ENCODE measurements at regions not wholly inside any gene's neighbourhood (a gene's known extent, or its start where the extent isn't known, plus 50 kb on each side); places are given as distances from the start of the nearest gene placed in this dataset.
"Not testable (repeated sequence)": the region's sequence is repeated elsewhere in the genome, so short reads cannot be mapped to it uniquely, and the experiment has no call there.

DNA sequence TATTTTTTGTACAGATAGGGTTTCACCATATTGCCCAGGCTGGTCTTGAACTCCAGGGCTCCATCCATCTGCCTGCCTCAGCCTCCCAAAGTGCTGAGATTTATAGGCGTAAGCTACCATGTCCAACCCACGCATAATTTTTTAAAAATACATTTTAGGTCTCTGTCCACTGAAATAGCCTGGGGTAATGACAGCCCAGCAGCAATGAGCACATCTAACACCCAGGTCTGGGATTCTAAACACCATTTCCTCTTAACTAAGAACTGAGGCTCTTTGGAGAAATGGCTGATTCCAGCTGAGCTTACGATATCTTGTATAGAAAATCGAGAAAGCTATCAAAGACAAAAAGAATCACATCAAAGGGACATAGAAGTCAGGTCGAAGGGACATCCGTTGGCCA is 245.3 kb downstream of the PARN start:
- Histone ChIP-seq H2AFZ (ENCODE audit: control insufficient read depth, low read length) (no peak overlapping the region), H4K20me1 (ENCODE audit: control insufficient read depth, extremely low read depth, insufficient read depth, low read length) (no peaks in the 10 kb centered on the region), H3K4me3 (ENCODE audit: control insufficient read depth in 2 of 3, extremely low read depth in 1 of 3, insufficient read depth in 2 of 3, low read depth in 1 of 3, low read length in 3 of 3) (no peak overlapping the region), H3K79me2 (ENCODE audit: control insufficient read depth, insufficient read depth, low read length) (no peaks in the 10 kb centered on the region), H3K9ac (ENCODE audit: control insufficient read depth, extremely low read depth, insufficient read depth, low read length) (no peak overlapping the region), H3K27ac (ENCODE audit: control insufficient read depth, insufficient read depth, low read length) (no peak overlapping the region), H3K4me2 (ENCODE audit: control insufficient read depth, extremely low read depth, insufficient read depth, low read depth, low read length) (no peak overlapping the region), H3K9me3 (ENCODE audit: control insufficient read depth, low read depth, low read length) (no peaks in the 10 kb centered on the region), H3K27me3 (ENCODE audit: control insufficient read depth, extremely low read depth, insufficient read depth, low read length) (no peaks in the 10 kb centered on the region), H3K36me3 (ENCODE audit: control insufficient read depth in 2 of 2, extremely low read depth in 1 of 2, insufficient read depth in 2 of 2, low read length in 2 of 2) (no peaks in the 10 kb centered on the region), H3K4me1 (ENCODE audit: control insufficient read depth, extremely low read depth, insufficient read depth, low read length) (peaks cover 8% of the 10 kb centered on the region), H3K9me1 (ENCODE audit: control insufficient read depth, extremely low read depth, insufficient read depth, low read length) (no peaks in the 10 kb centered on the region)
- TF ChIP-seq EZH2 (IDR thresholded peaks at IDR 0.05; ENCODE audit: low read length) = no peak
- TF ChIP-seq, protein P1, sequence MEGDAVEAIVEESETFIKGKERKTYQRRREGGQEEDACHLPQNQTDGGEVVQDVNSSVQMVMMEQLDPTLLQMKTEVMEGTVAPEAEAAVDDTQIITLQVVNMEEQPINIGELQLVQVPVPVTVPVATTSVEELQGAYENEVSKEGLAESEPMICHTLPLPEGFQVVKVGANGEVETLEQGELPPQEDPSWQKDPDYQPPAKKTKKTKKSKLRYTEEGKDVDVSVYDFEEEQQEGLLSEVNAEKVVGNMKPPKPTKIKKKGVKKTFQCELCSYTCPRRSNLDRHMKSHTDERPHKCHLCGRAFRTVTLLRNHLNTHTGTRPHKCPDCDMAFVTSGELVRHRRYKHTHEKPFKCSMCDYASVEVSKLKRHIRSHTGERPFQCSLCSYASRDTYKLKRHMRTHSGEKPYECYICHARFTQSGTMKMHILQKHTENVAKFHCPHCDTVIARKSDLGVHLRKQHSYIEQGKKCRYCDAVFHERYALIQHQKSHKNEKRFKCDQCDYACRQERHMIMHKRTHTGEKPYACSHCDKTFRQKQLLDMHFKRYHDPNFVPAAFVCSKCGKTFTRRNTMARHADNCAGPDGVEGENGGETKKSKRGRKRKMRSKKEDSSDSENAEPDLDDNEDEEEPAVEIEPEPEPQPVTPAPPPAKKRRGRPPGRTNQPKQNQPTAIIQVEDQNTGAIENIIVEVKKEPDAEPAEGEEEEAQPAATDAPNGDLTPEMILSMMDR (optimal IDR thresholded peaks at IDR 0.05 in 1 of 3, IDR thresholded peaks at IDR 0.05 in 1 of 3, conservative IDR thresholded peaks at IDR 0.05 in 1 of 3; ENCODE audit: extremely low read depth in 1 of 3, insufficient read depth in 2 of 3, low read length in 3 of 3) = no peak
- DNase-seq (ENCODE audit: low read depth, low spot score) (no peak), FAIRE-seq (no peak)
- dilution Hi-C loops (cut with MboI; ENCODE audit: extremely low pct_ligation_motif_present, low sequenced_read_pairs) = no loop called here

DNA sequence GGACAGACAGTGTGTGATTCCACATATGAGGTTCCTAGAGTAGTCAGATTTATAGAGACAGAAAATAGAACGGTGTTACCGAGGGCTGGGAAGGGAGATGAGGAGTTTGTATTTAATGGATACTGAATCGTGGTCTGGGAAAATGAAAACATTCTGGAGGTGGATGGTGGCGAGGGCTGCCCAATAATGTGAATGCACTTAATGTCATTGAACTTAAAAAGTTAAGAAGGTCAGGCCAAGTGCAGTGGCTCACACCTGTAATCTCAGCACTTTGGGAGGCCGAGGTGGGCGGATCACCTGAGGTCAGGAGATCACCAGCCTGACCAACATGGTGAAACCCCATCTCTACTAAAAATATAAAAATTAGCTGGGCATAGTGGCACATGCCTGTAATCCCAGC is 246.2 kb downstream of the PARN start:
- H3K4me2 ChIP-seq (ENCODE audit: control insufficient read depth, extremely low read depth, insufficient read depth, low read depth, low read length); H3K27ac ChIP-seq (ENCODE audit: control insufficient read depth, insufficient read depth, low read length): not testable (repeated sequence)

DNA sequence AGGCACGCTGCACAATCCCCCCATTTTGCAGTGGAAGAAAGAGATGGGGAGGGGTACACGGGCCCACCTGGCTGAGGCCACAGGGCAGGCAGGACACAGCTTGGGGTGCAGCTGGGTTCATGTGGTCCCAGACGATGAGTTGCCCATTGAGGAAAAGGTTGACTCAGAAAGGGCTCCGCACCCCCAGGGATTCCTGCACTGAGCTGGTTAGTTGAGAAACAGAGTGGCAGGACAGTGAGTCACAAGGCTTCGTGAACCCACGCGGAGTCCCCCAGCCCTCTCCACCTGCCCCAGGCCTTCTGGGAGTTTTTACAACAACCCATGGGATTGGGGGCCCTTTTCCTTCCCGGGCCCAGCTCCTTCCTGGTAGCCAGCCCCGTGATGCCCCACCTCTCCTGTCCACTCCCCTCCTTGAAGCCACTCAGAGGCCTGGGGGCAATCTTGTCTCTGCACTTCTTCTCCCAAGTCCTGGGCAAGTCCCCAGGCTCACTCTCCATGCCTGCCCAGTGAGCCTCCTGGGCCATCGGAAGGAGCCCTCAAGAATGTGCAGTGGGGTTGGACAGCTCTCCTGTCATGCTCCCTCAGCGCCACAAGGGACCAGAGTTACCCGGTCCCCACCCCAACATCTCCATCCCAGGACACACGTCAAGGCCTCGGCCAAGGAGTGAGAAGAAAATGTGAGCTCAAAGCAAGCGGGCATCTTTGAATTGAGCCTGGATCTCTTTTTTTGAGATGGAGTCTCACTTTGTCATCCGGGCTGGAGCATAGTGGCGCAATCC is 251.2 kb downstream of the PARN start:
- Histone ChIP-seq H3K4me3 (ENCODE audit: control insufficient read depth in 2 of 3, extremely low read depth in 1 of 3, insufficient read depth in 2 of 3, low read depth in 1 of 3, low read length in 3 of 3) (peak overlapping the region in 1 of 3 experiments; percentile 36), H3K9me3 (ENCODE audit: control insufficient read depth, low read depth, low read length) (no peaks in the 10 kb centered on the region), H3K4me1 (ENCODE audit: control insufficient read depth, extremely low read depth, insufficient read depth, low read length) (peaks cover 32% of the 10 kb centered on the region), H3K4me2 (ENCODE audit: control insufficient read depth, extremely low read depth, insufficient read depth, low read depth, low read length) (peak overlapping the region; percentile 83), H3K36me3 (ENCODE audit: control insufficient read depth in 2 of 2, extremely low read depth in 1 of 2, insufficient read depth in 2 of 2, low read length in 2 of 2) (no peaks in the 10 kb centered on the region), H3K27me3 (ENCODE audit: control insufficient read depth, extremely low read depth, insufficient read depth, low read length) (no peaks in the 10 kb centered on the region), H3K9ac (ENCODE audit: control insufficient read depth, extremely low read depth, insufficient read depth, low read length) (peak overlapping the region; percentile 30), H3K27ac (ENCODE audit: control insufficient read depth, insufficient read depth, low read length) (peak overlapping the region; percentile 84), H2AFZ (ENCODE audit: control insufficient read depth, low read length) (no peak overlapping the region), H3K9me1 (ENCODE audit: control insufficient read depth, extremely low read depth, insufficient read depth, low read length) (no peaks in the 10 kb centered on the region), H4K20me1 (ENCODE audit: control insufficient read depth, extremely low read depth, insufficient read depth, low read length) (no peaks in the 10 kb centered on the region), H3K79me2 (ENCODE audit: control insufficient read depth, insufficient read depth, low read length) (no peaks in the 10 kb centered on the region)
- FAIRE-seq (peak; percentile 43), DNase-seq (ENCODE audit: low read depth, low spot score) (no peak)
- dilution Hi-C loops (cut with MboI; ENCODE audit: extremely low pct_ligation_motif_present, low sequenced_read_pairs) = no loop called here
- TF ChIP-seq, protein P1 (optimal IDR thresholded peaks at IDR 0.05 in 1 of 3, IDR thresholded peaks at IDR 0.05 in 1 of 3, conservative IDR thresholded peaks at IDR 0.05 in 1 of 3; ENCODE audit: extremely low read depth in 1 of 3, insufficient read depth in 2 of 3, low read length in 3 of 3) = peak in 1 of 3 experiments; percentile 6
- no peak for TF ChIP-seq EZH2 (IDR thresholded peaks at IDR 0.05; ENCODE audit: low read length)

More for the DNA sequence above, 246.2 kb downstream of the PARN start:
- H2AFZ ChIP-seq (ENCODE audit: control insufficient read depth, low read length); H3K9me3 ChIP-seq (ENCODE audit: control insufficient read depth, low read depth, low read length); DNase-seq (ENCODE audit: low read depth, low spot score); H3K79me2 ChIP-seq (ENCODE audit: control insufficient read depth, insufficient read depth, low read length); H3K36me3 ChIP-seq (ENCODE audit: control insufficient read depth in 2 of 2, extremely low read depth in 1 of 2, insufficient read depth in 2 of 2, low read length in 2 of 2); H3K4me3 ChIP-seq (ENCODE audit: control insufficient read depth in 2 of 3, extremely low read depth in 1 of 3, insufficient read depth in 2 of 3, low read depth in 1 of 3, low read length in 3 of 3); FAIRE-seq; dilution Hi-C loops (cut with MboI; ENCODE audit: extremely low pct_ligation_motif_present, low sequenced_read_pairs); H3K9me1 ChIP-seq (ENCODE audit: control insufficient read depth, extremely low read depth, insufficient read depth, low read length); H3K27me3 ChIP-seq (ENCODE audit: control insufficient read depth, extremely low read depth, insufficient read depth, low read length); H4K20me1 ChIP-seq (ENCODE audit: control insufficient read depth, extremely low read depth, insufficient read depth, low read length); H3K9ac ChIP-seq (ENCODE audit: control insufficient read depth, extremely low read depth, insufficient read depth, low read length): not testable (repeated sequence)
- H3K4me1 ChIP-seq (ENCODE audit: control insufficient read depth, extremely low read depth, insufficient read depth, low read length) = peaks cover 16% of the 10 kb centered on the region
